ENCODE measurements at regions not wholly inside any gene's neighbourhood (a gene's known extent, or its start where the extent isn't known, plus 50 kb on each side); places are given as distances from the start of the nearest gene placed in this dataset.
A peak's percentile ranks its signal among the peaks of the same experiment; 100 is the strongest.
"Not testable (repeated sequence)": the region's sequence is repeated elsewhere in the genome, so short reads cannot be mapped to it uniquely, and the experiment has no call there.

DNA sequence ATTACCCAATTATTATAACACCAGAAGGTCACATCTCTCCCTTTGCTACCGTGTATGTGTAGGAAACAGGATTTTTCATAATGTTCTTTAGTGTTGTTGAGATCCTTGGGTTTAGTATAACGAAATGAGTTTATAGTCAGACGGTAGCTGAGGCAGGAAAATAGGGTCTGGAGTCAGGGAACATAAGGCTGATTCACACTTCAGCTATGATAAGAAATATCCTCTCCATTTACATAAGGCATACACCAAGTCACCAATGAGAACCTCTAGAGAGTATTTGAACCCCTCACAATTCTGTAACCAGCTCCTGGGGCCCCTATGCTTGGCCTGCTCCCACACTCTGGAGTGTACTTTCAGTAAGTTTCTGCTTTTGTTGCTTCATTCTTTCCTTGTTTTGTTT, 58.9 kb upstream of the ANKH start:
- no peaks in the 10 kb centered on the region for H3K4me1 ChIP-seq (ENCODE audit: control insufficient read depth in 1 of 2, insufficient read depth in 2 of 2, low read length in 2 of 2)
- H3K9me3 ChIP-seq (ENCODE audit: control insufficient read depth, low read length), result no peaks in the 10 kb centered on the region
- no peak overlapping the region for H3K27ac ChIP-seq (ENCODE audit: low read depth in 1 of 2, low read length in 2 of 2)
- intact Hi-C loops (cut with DNase I), result no loop called here
- H3K4me3 ChIP-seq (ENCODE audit: low read length in 2 of 2), result no peak overlapping the region
- H3K36me3 ChIP-seq (ENCODE audit: control insufficient read depth in 1 of 2, insufficient read depth in 2 of 2, low read length in 1 of 2), result no peaks in the 10 kb centered on the region
- ATAC-seq (ENCODE audit: low FRiP score) (no peak), DNase-seq (no peak)
- H3K27me3 ChIP-seq (ENCODE audit: control insufficient read depth in 1 of 2, insufficient read depth in 2 of 2, low read length in 1 of 2), result no peaks in the 10 kb centered on the region
- 86 to 90% methylated on average over 3 of the region's 3 CpGs for WGBS, 2 donors

DNA sequence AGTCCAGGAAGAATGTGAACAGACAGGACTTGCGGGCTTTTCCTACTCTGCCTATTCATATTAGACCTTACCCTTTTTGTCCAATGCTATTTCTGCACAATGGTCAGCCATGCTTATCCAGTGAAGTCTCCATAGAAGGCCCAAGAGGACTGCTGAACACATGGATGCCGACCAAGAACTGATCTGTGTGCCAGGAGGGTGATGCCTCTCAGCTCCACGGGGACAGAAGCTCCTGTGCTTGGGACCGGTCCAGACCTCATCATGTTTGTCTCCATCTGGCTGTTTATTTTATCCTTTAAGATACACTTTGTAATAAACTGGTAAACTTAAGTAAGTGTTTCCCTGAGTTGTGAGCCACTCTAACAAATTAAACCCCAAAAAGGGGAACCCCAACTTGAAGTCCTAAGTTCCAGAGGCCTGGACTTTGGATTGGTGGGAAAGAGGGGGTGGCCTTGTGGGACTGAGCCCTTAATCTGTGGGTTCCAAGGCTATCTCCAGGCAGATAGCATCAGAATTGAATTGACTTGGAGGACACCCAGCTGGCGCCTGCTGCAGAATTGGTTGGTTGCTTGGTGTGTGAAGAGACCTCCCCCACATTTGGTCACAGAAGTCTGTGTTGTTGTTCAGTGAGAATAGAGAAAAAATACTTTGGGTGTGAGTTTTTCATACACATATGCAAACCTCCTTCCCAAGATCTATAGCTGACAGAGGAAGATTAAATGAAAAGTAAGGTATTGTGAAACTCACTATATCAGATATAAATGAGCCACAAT, 57.9 kb upstream of the ANKH start:
- Histone ChIP-seq H3K4me3 (ENCODE audit: low read length in 2 of 2) (no peak overlapping the region), H3K9me3 (ENCODE audit: control insufficient read depth, low read length) (no peaks in the 10 kb centered on the region), H3K4me1 (ENCODE audit: control insufficient read depth in 1 of 2, insufficient read depth in 2 of 2, low read length in 2 of 2) (no peaks in the 10 kb centered on the region), H3K36me3 (ENCODE audit: control insufficient read depth in 1 of 2, insufficient read depth in 2 of 2, low read length in 1 of 2) (no peaks in the 10 kb centered on the region), H3K27ac (ENCODE audit: low read depth in 1 of 2, low read length in 2 of 2) (no peak overlapping the region), H3K27me3 (ENCODE audit: control insufficient read depth in 1 of 2, insufficient read depth in 2 of 2, low read length in 1 of 2) (no peaks in the 10 kb centered on the region)
- ATAC-seq (ENCODE audit: low FRiP score), result no peak
- DNase-seq, result no peak
- 80 to 83% methylated on average over 5 of the region's 5 CpGs for WGBS, 2 donors
- intact Hi-C loops (cut with DNase I), result no loop called here

DNA sequence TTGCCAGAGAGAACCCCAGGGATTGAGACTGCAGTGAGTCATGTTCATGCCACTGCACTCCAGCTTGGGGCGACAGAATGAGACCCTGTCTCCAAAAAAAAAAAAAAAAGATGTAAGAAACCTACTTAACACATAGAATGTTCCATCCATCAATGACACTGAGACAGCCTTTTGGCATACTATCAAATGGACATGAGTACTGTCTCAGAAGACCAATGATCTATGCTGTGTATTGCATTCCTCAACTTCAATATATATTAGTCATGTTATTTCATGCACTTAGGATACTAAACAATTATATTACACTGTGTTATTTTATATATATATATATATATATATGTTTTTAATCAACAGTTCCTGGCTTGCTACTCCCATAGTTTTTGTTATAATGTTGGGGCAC, 57.1 kb upstream of the ANKH start:
- Histone ChIP-seq H3K4me1 (ENCODE audit: control insufficient read depth in 1 of 2, insufficient read depth in 2 of 2, low read length in 2 of 2) (no peaks in the 10 kb centered on the region), H3K36me3 (ENCODE audit: control insufficient read depth in 1 of 2, insufficient read depth in 2 of 2, low read length in 1 of 2) (no peaks in the 10 kb centered on the region), H3K4me3 (ENCODE audit: low read length in 2 of 2) (no peak overlapping the region), H3K9me3 (ENCODE audit: control insufficient read depth, low read length) (no peaks in the 10 kb centered on the region), H3K27ac (ENCODE audit: low read depth in 1 of 2, low read length in 2 of 2) (no peak overlapping the region), H3K27me3 (ENCODE audit: control insufficient read depth in 1 of 2, insufficient read depth in 2 of 2, low read length in 1 of 2) (no peaks in the 10 kb centered on the region)
- intact Hi-C loops (cut with DNase I), result no loop called here
- 62 to 66% methylated on average over 1 of the region's 1 CpG for WGBS, 2 donors
- DNase-seq, result no peak
- ATAC-seq (ENCODE audit: low FRiP score), result no peak

DNA sequence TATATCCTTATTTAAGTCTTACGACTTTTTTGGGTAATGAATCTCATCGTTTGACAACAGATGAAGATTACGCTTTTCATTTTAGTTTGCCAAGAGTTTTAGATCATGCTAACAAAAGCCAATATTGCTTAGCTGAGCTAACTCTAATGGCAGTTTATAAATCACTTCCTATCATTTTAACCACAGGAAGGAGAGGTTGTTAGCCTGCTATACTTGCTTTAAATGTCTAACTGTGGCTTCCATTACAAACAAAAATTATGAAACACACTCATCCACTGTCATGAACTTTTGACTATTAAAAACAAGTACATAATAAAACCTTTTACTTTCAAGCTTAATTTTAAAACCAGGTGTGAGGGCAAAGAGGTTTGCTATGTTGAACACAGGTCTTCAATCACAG, 53.7 kb upstream of the ANKH start:
- 95 to 96% methylated on average over 3 of the region's 3 CpGs for WGBS, 2 donors
- ATAC-seq (ENCODE audit: low FRiP score) (no peak), DNase-seq (no peak)
- H3K27ac ChIP-seq (ENCODE audit: low read depth in 1 of 2, low read length in 2 of 2), result no peak overlapping the region
- no peak overlapping the region for H3K4me3 ChIP-seq (ENCODE audit: low read length in 2 of 2)
- intact Hi-C loops (cut with DNase I), result no loop called here
- no peaks in the 10 kb centered on the region for H3K4me1 ChIP-seq (ENCODE audit: control insufficient read depth in 1 of 2, insufficient read depth in 2 of 2, low read length in 2 of 2)
- H3K9me3 ChIP-seq (ENCODE audit: control insufficient read depth, low read length), result no peaks in the 10 kb centered on the region
- H3K27me3 ChIP-seq (ENCODE audit: control insufficient read depth in 1 of 2, insufficient read depth in 2 of 2, low read length in 1 of 2), result no peaks in the 10 kb centered on the region
- H3K36me3 ChIP-seq (ENCODE audit: control insufficient read depth in 1 of 2, insufficient read depth in 2 of 2, low read length in 1 of 2), result no peaks in the 10 kb centered on the region

DNA sequence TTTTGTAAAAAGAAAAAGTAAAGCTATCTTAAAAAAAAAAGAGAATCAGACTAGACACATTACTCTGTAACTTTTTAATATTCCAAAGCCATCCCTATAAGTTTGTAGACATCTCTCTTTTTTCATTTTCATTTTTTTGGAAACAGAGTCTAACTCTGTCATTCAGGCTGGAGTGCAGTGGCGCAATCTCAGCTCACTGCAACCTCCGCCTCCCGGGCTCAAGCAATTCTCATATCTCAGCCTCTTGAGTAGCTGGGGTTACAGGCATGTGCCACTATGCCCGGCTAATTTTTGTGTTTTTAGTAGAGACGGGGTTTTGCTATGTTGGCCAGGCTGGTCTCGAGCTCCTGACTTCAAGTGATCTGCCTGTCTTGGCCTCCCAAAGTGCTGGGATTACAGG, 51.4 kb upstream of the ANKH start:
- H3K9me3 ChIP-seq (ENCODE audit: control insufficient read depth, low read length); H3K27ac ChIP-seq (ENCODE audit: low read depth in 1 of 2, low read length in 2 of 2); intact Hi-C loops (cut with DNase I); H3K36me3 ChIP-seq (ENCODE audit: control insufficient read depth in 1 of 2, insufficient read depth in 2 of 2, low read length in 1 of 2); H3K4me3 ChIP-seq (ENCODE audit: low read length in 2 of 2); H3K4me1 ChIP-seq (ENCODE audit: control insufficient read depth in 1 of 2, insufficient read depth in 2 of 2, low read length in 2 of 2); DNase-seq; H3K27me3 ChIP-seq (ENCODE audit: control insufficient read depth in 1 of 2, insufficient read depth in 2 of 2, low read length in 1 of 2); ATAC-seq (ENCODE audit: low FRiP score): not testable (repeated sequence)
- WGBS, 2 donors, result 79 to 82% methylated on average over 6 of the region's 6 CpGs

DNA sequence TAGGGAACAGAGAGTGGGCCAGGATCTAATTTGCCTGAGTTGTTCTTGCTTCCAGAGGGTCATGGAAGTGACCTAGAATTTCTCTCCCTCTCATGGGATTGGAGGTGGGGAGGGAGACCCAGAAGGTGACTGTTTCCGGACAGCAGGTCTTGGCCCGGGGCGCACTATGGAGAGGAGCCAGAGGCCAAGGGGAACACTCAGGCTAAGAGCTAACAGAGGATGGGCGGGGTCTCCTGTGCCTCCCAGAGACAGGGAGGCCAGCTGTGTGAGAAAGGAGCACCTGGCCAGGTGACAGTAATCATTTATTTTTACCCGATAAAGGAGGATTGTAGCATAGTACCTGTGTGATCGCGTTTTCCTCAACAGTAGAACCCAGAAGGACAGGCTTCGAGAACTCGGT, 50.9 kb upstream of the ANKH start:
- Histone ChIP-seq H3K27me3 (ENCODE audit: control insufficient read depth in 1 of 2, insufficient read depth in 2 of 2, low read length in 1 of 2) (no peaks in the 10 kb centered on the region), H3K27ac (ENCODE audit: low read depth in 1 of 2, low read length in 2 of 2) (no peak overlapping the region), H3K9me3 (ENCODE audit: control insufficient read depth, low read length) (no peaks in the 10 kb centered on the region), H3K4me3 (ENCODE audit: low read length in 2 of 2) (no peak overlapping the region), H3K4me1 (ENCODE audit: control insufficient read depth in 1 of 2, insufficient read depth in 2 of 2, low read length in 2 of 2) (no peaks in the 10 kb centered on the region), H3K36me3 (ENCODE audit: control insufficient read depth in 1 of 2, insufficient read depth in 2 of 2, low read length in 1 of 2) (no peaks in the 10 kb centered on the region)
- DNase-seq (no peak), ATAC-seq (ENCODE audit: low FRiP score) (peak; percentile 46)
- intact Hi-C loops (cut with DNase I), result no loop called here
- 92 to 94% methylated on average over 9 of the region's 9 CpGs for WGBS, 2 donors
